ENCODE measurements at regions not wholly inside any gene's neighbourhood (a gene's known extent, or its start where the extent isn't known, plus 50 kb on each side); places are given as distances from the start of the nearest gene placed in this dataset.

GRCh38 chr9:27924502-27924901 is 351.2 kb upstream of the C9orf72 start:
- BruUV-seq (replicated peaks): no TSS peak
- Histone ChIP-seq H4K20me1 (ENCODE audit: control insufficient read depth, insufficient read depth) (no peaks in the 10 kb centered on the region), H3K79me2 (ENCODE audit: control insufficient read depth, insufficient read depth, low read length) (no peaks in the 10 kb centered on the region), H3K27me3 (replicated peaks in 1 of 2; ENCODE audit: control insufficient read depth in 2 of 2, insufficient read depth in 2 of 2, low read length in 1 of 2) (no peaks in the 10 kb centered on the region), H3K9ac (ENCODE audit: control insufficient read depth, insufficient read depth, low read length) (no peak overlapping the region), H3K4me2 (ENCODE audit: control insufficient read depth, insufficient read depth) (no peak overlapping the region), H3K9me3 (replicated peaks; ENCODE audit: control insufficient read depth, insufficient read depth, low read length) (no peaks in the 10 kb centered on the region), H3K36me3 (ENCODE audit: control insufficient read depth in 2 of 2, insufficient read depth in 2 of 2, low read length in 1 of 2) (no peaks in the 10 kb centered on the region), H3K4me3 (no peak overlapping the region), H2AFZ (ENCODE audit: control insufficient read depth, low read depth, low read length) (no peak overlapping the region), H3K27ac (ENCODE audit: control insufficient read depth, insufficient read depth) (no peak overlapping the region), H3K4me1 (ENCODE audit: control insufficient read depth, insufficient read depth, low read length) (no peaks in the 10 kb centered on the region)
- ATAC-seq (no peak), FAIRE-seq (no peak), DNase-seq (ENCODE audit: low read depth, low spot score) (no peak)
- POLR2A ChIA-PET: no interaction called here
- TF ChIP-seq TCF7 (IDR thresholded peaks at IDR 0.05; ENCODE audit: borderline replicate concordance) (no peak), EED (IDR thresholded peaks at IDR 0.05; ENCODE audit: low read depth) (no peak), ZBTB40 (IDR thresholded peaks at IDR 0.05; ENCODE audit: borderline replicate concordance) (no peak), GABPA (IDR thresholded peaks at IDR 0.05; ENCODE audit: low read depth) (no peak), NFXL1 (IDR thresholded peaks at IDR 0.05; ENCODE audit: borderline replicate concordance) (no peak), KDM1A (IDR thresholded peaks at IDR 0.05; ENCODE audit: borderline replicate concordance) (no peak), JUND (IDR thresholded peaks at IDR 0.05; ENCODE audit: low read depth, low read length) (no peak)
- in situ Hi-C loops (cut with MboI): no loop called here
- CTCF ChIA-PET: no interaction called here
- SMC1A ChIA-PET (ENCODE audit: uncharacterized antibody, unreplicated experiment): interaction anchor here (0.6 to 0.7 kb wide), 2 partner anchors 197 to 264 kb away, joined by 3 read pairs; no protein-coding TSS in a partner anchor
- RAD21 ChIA-PET (ENCODE audit: unreplicated experiment): no interaction called here
- WGBS (ENCODE audit: insufficient coverage, insufficient replicate concordance, low lambda C conversion rate, missing lambda C conversion rate): 0% methylated on average over 1 of the region's 1 CpG
- intact Hi-C loops (cut with micrococcal nuclease; ENCODE audit: unreplicated experiment): no loop called here
